H7 (cell line): ENCODE measurements at regions not wholly inside any gene's neighbourhood (a gene's known extent, or its start where the extent isn't known, plus 50 kb on each side); places are given as distances from the start of the nearest gene placed in this dataset.
"Not testable (repeated sequence)": the region's sequence is repeated elsewhere in the genome, so short reads cannot be mapped to it uniquely, and the experiment has no call there.

Experiments
- DNase-seq: peaks from one replicate; pipeline ENCODE4 v3.0.0; 2012
- H3K27me3 ChIP-seq: 2 replicates; pipeline ENCODE4 v1.6.0; 2011; ENCODE audit warnings: mild to moderate bottlenecking, low read length; ENCODE audit not compliant: control insufficient read depth, insufficient read depth
- H3K36me3 ChIP-seq: replicated peaks from 2 replicates; pipeline ENCODE4 v1.5.1; 2011; ENCODE audit warnings: low read length; ENCODE audit not compliant: control insufficient read depth, insufficient read depth
- H3K4me3 ChIP-seq: 2 replicates; pipeline ENCODE4 v1.5.1; 2011; ENCODE audit warnings: low read depth, mild to moderate bottlenecking, control low read depth, low read length, moderate library complexity; ENCODE audit not compliant: insufficient read depth

DNA sequence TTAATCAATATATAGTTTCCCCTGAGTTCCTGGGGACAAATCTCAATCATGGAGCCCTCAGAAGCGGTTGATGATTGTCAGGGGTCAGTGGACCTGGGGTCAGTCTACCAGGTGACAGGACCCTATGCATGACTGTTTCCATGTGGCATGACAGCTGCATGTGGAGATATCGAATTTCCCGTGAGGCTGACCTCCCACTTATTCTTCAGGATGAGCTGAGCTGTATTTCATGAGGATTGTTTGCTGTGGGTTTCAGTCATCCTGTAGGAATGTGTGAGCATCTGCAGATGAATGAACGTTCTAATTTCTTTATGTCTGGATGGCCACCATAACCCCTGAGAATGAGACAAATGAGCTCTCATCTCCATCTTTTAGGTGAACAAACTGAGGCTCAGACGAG is 93.0 kb upstream of the HES1 start:
- Histone ChIP-seq H3K27me3 (no peaks in the 10 kb centered on the region), H3K36me3 (no peaks in the 10 kb centered on the region), H3K4me3 (no peak overlapping the region)
- DNase-seq = no peak

DNA sequence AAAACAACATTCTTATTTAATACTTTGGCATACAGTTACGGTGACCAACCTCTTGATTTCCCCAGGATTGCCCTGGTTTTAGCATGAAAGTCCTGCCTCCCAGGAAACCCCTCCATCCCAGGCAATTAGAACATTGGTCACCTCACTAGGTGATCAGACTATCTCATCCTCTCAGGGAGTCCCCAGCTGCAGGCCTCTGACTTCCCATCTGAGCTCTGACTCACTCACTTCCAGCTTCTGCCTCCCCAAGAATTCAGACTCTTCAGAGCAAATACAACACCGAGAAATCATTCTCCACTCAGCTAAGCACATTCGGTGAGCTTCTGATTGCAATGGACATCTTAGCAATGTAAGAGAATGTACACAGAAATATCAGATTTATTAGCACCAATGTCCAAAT is 92.4 kb upstream of the HES1 start:
- no peak for DNase-seq
- Histone ChIP-seq H3K36me3 (no peaks in the 10 kb centered on the region), H3K4me3 (no peak overlapping the region), H3K27me3 (no peaks in the 10 kb centered on the region)

DNA sequence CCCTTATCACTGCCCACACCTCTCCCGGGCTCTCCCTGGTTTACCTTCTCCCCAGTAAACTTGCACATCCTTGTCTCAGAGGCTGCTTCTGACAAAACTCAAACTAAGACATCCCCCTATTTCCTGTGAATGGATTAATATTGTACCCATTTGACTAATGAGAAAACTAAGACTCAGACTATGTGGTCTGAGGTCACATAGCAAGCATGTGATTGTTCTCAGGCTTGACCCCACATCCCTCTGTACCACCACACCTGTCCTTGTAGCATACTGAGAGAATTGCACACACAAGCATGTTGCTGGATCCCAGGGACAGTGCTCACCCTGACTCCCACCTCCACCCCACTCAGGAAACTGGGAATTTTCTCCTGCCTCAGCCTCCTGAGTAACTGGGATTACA is 90.7 kb upstream of the HES1 start:
- no peak for DNase-seq
- no peaks in the 10 kb centered on the region for H3K27me3 ChIP-seq
- H3K4me3 ChIP-seq = no peak overlapping the region
- no peaks in the 10 kb centered on the region for H3K36me3 ChIP-seq

DNA sequence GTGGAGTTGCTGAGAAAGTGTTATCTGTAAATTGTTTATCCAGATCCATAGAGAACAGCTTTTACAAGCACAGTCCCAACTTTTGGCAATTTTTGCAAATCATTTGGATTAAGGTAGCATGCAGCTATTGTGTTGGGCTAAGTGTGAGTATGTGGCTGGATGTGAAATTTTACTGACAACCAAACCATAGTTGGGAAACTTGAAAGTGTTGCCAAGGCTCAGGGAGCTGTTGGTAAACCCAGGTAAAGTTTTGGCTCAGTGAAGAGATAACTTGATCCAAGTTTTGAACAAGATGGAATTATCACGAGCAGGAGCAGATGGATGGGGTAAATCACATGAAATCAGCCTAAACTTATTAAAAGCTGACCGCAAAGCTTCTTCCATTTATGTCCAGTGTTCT is 90.0 kb upstream of the HES1 start:
- Histone ChIP-seq H3K27me3 (no peaks in the 10 kb centered on the region), H3K36me3 (no peaks in the 10 kb centered on the region), H3K4me3 (no peak overlapping the region)
- no peak for DNase-seq

DNA sequence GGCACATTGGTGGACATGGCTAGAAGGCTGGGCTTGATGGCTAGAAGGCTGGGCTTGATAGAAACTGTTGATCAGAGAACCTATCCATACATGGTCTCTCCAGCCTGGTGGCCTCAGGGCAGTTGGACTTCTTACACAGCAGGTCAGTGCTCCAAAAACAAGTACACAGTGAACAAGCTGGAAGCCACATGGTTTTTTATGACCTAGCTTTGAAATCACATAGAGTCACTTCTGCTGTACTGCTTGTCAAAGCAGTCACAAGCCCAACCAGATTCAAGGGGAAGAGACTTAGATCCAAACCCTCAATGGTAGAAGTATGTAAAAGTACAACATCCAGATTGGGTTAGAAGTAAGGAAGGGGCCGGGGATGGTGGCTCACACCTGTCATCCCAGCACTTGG is 89.4 kb upstream of the HES1 start:
- no peaks in the 10 kb centered on the region for H3K36me3 ChIP-seq
- no peak overlapping the region for H3K4me3 ChIP-seq
- H3K27me3 ChIP-seq = no peaks in the 10 kb centered on the region
- DNase-seq = no peak

DNA sequence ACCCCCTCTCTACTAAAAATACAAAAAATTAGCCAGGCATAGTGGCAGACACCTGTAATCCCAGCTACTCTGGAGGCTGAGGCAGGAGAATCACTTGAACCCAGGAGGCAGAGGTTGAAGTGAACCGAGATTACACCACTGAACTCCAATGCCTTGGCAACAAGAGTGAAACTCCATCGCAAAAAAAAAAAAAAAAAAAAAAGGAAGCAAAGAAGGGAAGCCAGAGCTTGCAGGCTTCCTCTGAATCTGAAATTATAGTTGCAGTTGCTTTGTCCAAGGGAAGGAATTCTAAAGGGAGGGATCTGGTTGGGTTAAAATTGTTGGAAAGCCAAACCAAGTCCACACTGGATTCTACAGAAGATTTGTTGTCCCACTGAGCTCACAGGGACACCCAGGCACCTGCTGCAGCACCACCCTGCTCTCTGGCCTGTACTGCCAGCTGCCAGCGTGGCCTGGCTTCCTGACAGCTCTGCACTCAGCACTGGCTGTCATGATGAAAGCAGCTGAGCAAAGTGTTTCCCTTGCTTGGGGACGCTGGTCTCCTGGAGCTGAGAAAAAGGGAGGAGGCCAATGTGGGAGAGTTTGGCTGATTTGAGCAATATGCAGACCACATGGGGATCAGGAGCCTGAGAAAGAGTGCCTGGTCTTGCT is 88.8 kb upstream of the HES1 start:
- no peaks in the 10 kb centered on the region for H3K27me3 ChIP-seq
- H3K4me3 ChIP-seq = no peak overlapping the region
- no peaks in the 10 kb centered on the region for H3K36me3 ChIP-seq
- DNase-seq = no peak

DNA sequence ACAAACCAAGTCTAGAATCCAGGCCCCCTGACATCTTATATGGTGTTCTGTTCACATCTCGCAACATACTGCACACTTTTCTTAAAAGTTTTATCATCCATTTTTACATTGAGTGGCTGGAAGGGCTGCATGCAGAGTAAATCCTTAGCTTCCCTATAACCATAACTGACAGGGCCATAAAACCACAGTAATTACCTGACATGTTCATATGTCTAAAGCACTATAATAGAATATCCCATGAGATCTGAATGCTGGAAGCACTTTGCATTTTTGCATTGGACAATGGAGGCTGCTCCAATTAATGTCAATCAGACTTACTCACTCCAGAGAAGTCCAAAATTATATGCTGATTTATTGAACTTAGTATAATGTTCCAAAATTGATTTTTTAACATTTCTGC is 86.6 kb upstream of the HES1 start:
- H3K27me3 ChIP-seq = 0 out of 2 replicates have a peak, but pooled peaks cover 1% of the 10 kb centered on the region
- no peaks in the 10 kb centered on the region for H3K36me3 ChIP-seq
- no peak overlapping the region for H3K4me3 ChIP-seq
- no peak for DNase-seq

DNA sequence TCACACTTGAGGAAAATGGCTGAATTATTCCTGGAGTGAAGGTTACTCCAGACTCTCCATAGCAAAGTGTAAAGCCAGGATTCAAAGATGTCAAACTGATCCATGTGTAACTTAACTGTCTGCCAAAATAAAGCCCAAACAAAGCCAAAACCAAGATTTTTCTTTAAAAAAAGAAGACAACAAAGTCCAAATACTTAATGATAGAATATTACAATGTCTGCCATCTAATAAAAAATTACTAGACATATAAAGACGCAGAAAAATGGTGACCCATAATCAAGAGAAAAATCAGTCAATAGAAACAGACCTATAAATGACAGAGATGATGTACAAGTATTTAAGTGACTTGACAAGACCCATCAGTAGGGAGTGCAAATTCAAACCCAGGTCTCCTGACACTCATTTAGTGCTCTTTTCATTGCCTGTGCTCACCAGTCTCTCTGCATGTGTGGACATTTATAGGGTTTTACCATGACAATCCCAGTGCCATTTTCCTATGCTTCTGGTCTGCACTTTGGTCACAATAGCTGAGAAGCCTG is 85.1 kb upstream of the HES1 start:
- DNase-seq = no peak
- Histone ChIP-seq H3K36me3 (no peaks in the 10 kb centered on the region), H3K27me3 (0 out of 2 replicates have a peak, but pooled peaks cover 4% of the 10 kb centered on the region), H3K4me3 (no peak overlapping the region)

DNA sequence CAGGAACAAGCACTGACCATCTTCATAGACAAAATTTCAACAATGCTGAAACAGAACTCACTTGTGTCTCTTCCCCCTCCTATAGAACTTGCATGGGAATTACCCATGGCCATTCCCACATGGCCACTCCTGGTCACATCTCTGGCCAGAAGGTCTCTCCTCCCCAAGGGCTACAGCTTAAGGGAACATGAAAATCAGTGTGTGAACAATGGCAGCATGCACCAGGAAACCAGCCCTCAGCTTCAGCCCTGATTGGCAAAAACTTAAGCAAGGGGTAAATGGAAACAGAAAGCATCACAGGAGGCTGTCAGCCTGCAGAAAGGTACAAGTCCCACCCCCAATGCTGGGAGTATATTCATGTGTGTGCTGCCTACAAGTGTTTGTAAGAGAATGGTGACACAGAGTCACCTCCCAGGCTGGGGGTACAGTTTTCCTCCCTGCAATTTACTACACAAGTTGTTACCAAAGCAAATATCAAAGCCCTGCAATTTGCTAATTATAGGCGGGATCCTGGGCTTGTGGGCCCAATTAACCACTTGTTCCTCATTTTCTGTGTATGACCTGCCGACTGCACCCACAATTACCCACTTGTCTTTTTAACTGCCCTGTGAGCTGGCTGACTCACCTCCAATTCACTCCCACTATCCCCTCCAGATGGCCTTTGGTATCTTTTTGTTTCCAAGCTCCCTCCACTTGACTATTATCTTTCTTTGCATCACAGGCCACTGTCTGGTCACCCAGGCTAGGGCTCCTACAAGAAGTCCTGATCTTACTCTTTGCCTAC is 84.4 kb upstream of the HES1 start:
- H3K27me3 ChIP-seq = 0 out of 2 replicates have a peak, but pooled peaks cover 4% of the 10 kb centered on the region
- DNase-seq = no peak
- no peaks in the 10 kb centered on the region for H3K36me3 ChIP-seq
- H3K4me3 ChIP-seq = no peak overlapping the region

DNA sequence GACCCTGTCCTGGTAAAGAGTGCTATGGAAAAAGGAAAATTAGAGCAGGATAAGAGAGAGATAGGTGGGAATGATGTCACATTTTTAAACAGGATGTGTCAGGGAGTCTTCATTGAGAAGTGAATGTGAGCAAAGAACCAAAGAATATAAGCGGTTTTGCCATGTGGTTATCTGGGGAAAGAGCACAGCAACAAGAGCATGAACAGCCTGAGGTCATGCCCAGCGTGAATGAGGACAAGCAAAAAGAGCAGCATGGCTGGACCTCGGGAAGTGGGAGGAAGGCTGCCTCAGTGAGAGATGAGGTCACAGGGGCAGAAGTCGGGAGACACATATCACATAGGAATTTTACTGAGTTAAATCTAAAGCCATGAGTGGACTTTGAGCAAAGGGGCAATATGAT is 82.8 kb upstream of the HES1 start:
- Histone ChIP-seq H3K4me3 (no peak overlapping the region), H3K27me3 (0 out of 2 replicates have a peak, but pooled peaks cover 4% of the 10 kb centered on the region), H3K36me3 (no peaks in the 10 kb centered on the region)
- no peak for DNase-seq

DNA sequence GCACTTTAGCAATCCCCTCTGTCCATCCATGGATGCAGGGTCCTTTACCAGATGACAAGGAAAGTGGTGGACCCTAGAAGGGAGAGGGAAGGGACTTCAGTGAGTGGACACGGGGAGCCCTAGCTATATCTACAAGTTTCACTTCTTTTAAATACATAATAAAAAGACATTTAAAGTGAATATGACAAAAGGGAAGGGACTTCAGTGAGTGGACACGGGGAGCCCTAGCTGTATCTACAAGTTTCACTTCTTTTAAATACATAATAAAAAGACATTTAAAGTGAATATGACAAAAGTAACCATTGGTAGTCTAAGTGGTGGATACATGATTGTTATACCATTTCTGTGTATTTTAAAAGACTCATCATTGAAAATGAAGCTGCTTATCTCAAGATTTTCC is 81.9 kb upstream of the HES1 start:
- DNase-seq = no peak
- Histone ChIP-seq H3K4me3 (no peak overlapping the region), H3K27me3 (0 out of 2 replicates have a peak, but pooled peaks cover 4% of the 10 kb centered on the region), H3K36me3 (no peaks in the 10 kb centered on the region)

DNA sequence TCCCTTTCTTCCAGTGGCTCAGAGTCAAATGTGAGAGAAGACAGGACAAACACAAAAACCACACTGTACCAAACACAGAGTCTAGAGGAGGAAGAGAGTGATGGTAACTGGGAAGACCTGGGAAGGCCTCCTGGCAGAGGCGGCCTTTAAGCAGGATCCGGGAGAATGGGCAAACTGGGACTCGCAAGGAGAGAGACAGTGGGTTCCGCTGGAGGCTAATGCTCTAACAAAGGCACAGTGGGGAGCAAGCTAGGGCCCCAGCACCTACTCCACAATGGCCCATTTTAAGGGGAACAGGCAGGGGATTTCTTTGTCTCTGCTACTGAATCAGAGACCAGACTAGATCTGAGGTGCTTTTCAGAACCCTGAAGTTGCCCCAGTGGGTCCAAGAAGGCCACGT is 81.4 kb upstream of the HES1 start:
- Histone ChIP-seq H3K27me3 (0 out of 2 replicates have a peak, but pooled peaks cover 4% of the 10 kb centered on the region), H3K36me3 (no peaks in the 10 kb centered on the region), H3K4me3 (no peak overlapping the region)
- DNase-seq = peak; percentile 62

DNA sequence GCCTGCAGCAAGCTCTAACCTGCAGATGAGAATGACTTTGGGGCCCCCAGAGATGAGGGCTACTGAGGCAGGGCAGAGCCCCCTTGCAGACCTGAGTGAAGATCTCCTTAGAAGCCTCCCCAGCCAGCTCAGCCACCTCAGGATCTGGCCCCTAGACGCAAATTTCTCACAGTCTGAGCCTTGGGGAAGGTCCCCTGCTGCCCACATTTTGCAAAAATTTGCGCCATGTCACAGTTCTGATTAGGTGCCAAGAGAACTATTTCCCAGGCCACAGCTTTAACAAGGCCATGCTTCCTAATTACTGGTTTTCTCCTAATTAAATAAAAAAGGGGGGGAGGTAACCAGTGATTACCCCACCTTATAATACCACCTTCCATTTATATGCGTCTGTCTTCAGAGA is 81.0 kb upstream of the HES1 start:
- H3K36me3 ChIP-seq = no peaks in the 10 kb centered on the region
- H3K27me3 ChIP-seq = 0 out of 2 replicates have a peak, but pooled peaks cover 4% of the 10 kb centered on the region
- DNase-seq = no peak
- no peak overlapping the region for H3K4me3 ChIP-seq

DNA sequence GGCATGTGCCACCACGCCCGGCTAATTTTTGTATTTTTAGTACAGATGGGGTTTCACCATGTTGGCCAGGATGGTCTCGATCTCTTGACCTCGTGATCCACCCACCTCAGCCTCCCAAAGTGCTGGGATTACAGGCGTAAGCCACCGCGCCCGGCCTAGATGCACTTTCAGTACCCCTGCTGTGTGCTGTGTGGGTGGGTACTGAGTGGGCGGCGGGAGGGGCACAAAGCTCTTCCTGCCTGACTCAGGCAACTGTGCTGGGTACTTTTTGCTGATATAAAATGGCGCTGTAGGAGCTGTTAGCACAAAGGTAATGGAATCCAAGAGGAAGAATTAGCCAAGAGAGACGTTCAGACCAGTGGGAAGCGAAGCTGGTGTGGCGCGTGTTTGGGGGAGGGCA is 79.6 kb upstream of the HES1 start:
- DNase-seq, H3K4me3 ChIP-seq, H3K36me3 ChIP-seq, H3K27me3 ChIP-seq: not testable (repeated sequence)

DNA sequence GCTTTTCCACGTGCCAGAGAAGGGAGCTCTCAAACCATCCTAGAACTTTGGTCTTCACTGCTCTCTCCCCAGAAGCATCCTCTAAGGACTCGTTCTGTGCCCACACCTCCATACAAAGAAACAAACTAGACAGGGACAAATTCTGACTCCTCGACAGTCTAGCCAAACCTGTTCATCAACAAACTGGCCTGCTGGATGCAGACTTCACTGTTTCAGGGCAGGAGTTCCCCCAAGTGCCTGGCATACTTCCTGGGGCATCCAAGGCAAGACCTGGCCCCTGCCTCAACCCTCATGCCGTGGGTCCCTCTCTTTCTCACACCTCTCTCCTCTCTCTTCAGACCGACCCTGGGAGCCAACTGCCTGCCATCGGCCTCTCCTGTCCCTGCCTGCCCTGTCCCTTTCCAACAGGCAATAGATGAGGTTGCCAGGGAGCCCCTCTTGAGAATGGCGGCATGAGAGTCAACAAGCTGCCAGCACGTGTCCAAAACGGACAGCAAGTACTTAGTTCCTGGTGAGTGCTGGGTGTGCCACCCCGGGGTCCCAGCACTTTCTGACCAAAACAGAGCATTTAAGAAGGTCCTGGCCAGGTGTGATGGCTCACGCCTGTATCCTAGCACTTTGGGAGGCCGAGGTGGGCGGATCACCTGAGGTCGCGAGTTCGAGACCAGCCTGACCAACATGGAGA is 79.1 kb upstream of the HES1 start:
- no peak overlapping the region for H3K4me3 ChIP-seq
- 0 out of 2 replicates have a peak, but pooled peaks cover 4% of the 10 kb centered on the region for H3K27me3 ChIP-seq
- DNase-seq = no peak
- no peaks in the 10 kb centered on the region for H3K36me3 ChIP-seq
